GM12891 (cell line): ENCODE measurements at regions not wholly inside any gene's neighbourhood (a gene's known extent, or its start where the extent isn't known, plus 50 kb on each side); places are given as distances from the start of the nearest gene placed in this dataset.

Experiments
- PAX5 ChIP-seq: IDR thresholded peaks from 2 replicates; pipeline ENCODE4 v1.6.1; 2011; ENCODE audit warnings: low read length, moderate library complexity, mild to moderate bottlenecking; ENCODE audit not compliant: insufficient read depth, severe bottlenecking
- POLR2A ChIP-seq: IDR thresholded peaks from 2 replicates; pipeline ENCODE4 v1.6.1; 2011; ENCODE audit warnings: low read depth, low read length, control low read depth
- POLR2AphosphoS5 ChIP-seq: IDR thresholded peaks from 2 replicates; pipeline ENCODE4 v1.6.1; 2011; ENCODE audit warnings: low read depth, low read length, control low read depth
- POU2F2 ChIP-seq: IDR thresholded peaks from 2 replicates; pipeline ENCODE4 v1.6.1; 2011; ENCODE audit warnings: low read depth, mild to moderate bottlenecking, control low read depth, low read length, moderate library complexity
- SPI1 ChIP-seq: IDR thresholded peaks from 2 replicates; pipeline ENCODE4 v1.6.1; 2011; ENCODE audit warnings: low read depth, low read length, control low read depth
- TAF1 ChIP-seq: IDR thresholded peaks from 2 replicates; pipeline ENCODE4 v1.6.1; 2011; ENCODE audit warnings: low read depth, low read length, control low read depth

DNA sequence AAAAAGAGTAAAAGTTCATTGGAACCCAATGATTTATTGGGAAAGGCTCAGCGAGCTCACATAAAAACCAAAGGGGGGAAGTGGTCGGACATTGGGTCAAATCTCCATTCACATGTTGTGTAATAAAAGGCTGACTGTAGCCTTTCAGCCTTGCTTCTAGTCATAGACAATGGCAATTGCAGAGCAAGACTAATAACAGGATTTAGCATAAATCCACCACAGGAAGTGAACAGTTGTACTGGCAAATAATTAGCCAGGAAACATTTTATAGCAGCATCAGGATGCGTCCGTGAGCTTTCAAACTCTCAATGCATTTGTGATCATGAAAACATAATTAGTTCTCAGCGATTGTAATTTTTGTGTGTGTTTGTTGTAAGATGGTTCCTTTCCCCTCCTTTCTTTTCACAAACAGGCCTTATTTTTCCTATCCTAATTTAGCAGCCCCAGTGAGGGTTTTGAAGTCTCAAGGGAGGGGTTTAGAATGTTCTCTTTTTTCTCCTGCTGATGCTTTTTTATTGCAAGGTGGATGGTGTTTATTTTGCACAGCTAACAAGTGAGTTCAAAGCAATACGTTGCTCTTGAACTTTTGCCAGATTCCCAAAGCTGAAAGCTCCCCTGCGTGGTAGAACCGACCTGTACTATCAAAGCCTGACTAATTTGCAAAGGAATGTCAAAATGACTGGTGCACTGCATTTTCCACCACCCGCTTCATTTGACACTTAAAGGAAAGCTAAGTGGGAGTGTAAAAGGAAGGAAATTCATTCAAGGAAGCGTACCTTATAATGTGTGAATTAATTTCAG, 105.6 kb downstream of the SPRY2 start:
- TF ChIP-seq POLR2A = no peak
- no peak for TF ChIP-seq SPI1
- TF ChIP-seq POLR2AphosphoS5 = no peak
- TF ChIP-seq PAX5 = no peak
- TF ChIP-seq TAF1 = no peak
- no peak for TF ChIP-seq POU2F2
